SK-N-SH (cell line): ENCODE measurements at regions not wholly inside any gene's neighbourhood (a gene's known extent, or its start where the extent isn't known, plus 50 kb on each side); places are given as distances from the start of the nearest gene placed in this dataset.

ENCODE experiments used
- CHD2 ChIP-seq: fragments of 150-350 bp; IDR thresholded peaks from 2 replicates; pipeline ENCODE4 v1.6.1; 2018; ENCODE audit warnings: low read length; ENCODE audit not compliant: partially characterized antibody
- CTCF ChIP-seq: fragments of 200-600 bp; sonication (generic); IDR thresholded peaks from 2 replicates; pipeline ENCODE4 v1.6.1; 2017; ENCODE audit warnings: antibody characterized with exemption, mild to moderate bottlenecking, moderate library complexity
- JUND ChIP-seq: IDR thresholded peaks from 2 replicates; pipeline ENCODE4 v1.4.0; 2012
- NFIC ChIP-seq: IDR thresholded peaks from 2 replicates; pipeline ENCODE4 v1.4.0; 2012; ENCODE audit warnings: borderline replicate concordance
- RFX5 ChIP-seq: IDR thresholded peaks from 2 replicates; pipeline ENCODE4 v1.6.1; 2012; ENCODE audit warnings: mild to moderate bottlenecking, improper control_type of control experiment, low read length
- USF2 ChIP-seq: fragments of 150-350 bp; IDR thresholded peaks from 2 replicates; pipeline ENCODE4 v1.6.1; 2017; ENCODE audit warnings: antibody characterized with exemption, low read length, low read depth, borderline replicate concordance

GRCh38 chr6:139894271-139894670, 519.8 kb upstream of the CITED2 start:
- TF ChIP-seq JUND: no peak
- no peak for TF ChIP-seq RFX5
- TF ChIP-seq NFIC: no peak
- no peak for TF ChIP-seq CTCF
- TF ChIP-seq USF2: no peak
- TF ChIP-seq CHD2: no peak
